ENCODE measurements at regions not wholly inside any gene's neighbourhood (a gene's known extent, or its start where the extent isn't known, plus 50 kb on each side); places are given as distances from the start of the nearest gene placed in this dataset.

- TF ChIP-seq FOXA2 (IDR thresholded peaks at IDR 0.05) (no peak), TAF1 (conservative IDR thresholded peaks at IDR 0.05) (no peak), CTCF (IDR thresholded peaks at IDR 0.05; ENCODE audit: low read depth, low read length, missing input control) (no peak), FOXA1 (IDR thresholded peaks at IDR 0.05) (no peak), RAD21 (IDR thresholded peaks at IDR 0.05) (no peak), ATF3 (IDR thresholded peaks at IDR 0.05) (no peak), GABPA (IDR thresholded peaks at IDR 0.05 in 1 of 2, conservative IDR thresholded peaks at IDR 0.05 in 1 of 2) (no peak), NR2F2 (IDR thresholded peaks at IDR 0.05) (no peak), REST (IDR thresholded peaks at IDR 0.05) (no peak), SP1 (IDR thresholded peaks at IDR 0.05) (no peak), JUND (IDR thresholded peaks at IDR 0.05) (no peak), YY1 (IDR thresholded peaks at IDR 0.05) (no peak)
These were observed 97.2 kb downstream of the HFE start for GRCh38 chr6:26184367-26184891.

All from liver (tissue), 3 donors.